ENCODE measurements at regions not wholly inside any gene's neighbourhood (a gene's known extent, or its start where the extent isn't known, plus 50 kb on each side); places are given as distances from the start of the nearest gene placed in this dataset.

DNA sequence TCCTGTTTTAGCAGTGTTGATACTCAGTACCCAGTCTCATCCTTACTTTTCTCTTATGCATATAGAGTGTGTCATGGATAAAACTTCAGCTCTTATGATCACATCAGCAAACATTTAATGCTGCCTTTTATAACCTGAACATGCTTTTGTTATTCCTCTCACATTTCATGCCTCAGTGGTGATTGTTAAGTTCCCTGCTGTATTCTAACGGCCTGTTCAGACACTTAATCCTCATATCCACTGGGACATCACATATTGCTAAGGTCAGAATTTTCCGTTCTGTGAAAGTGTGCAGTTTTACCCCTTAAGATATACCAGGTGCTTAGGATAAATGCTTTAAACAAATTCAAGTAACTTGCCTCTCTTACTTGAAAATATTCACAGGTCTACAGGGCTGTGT, 268.7 kb upstream of the SEL1L start:
- Mint-ChIP-seq H3K4me3 (no peak overlapping the region), H3K27ac (no peak overlapping the region), H3K4me1 (ENCODE audit: low read depth) (no peaks in the 10 kb centered on the region), H3K27me3 (no peaks in the 10 kb centered on the region), H3K36me3 (ENCODE audit: low read depth) (no peaks in the 10 kb centered on the region), H3K9me3 (peaks cover 3% of the 10 kb centered on the region)
- intact Hi-C loops (cut with DNase I, micrococcal nuclease) = no loop called here
- DNase-seq = no peak
- Histone ChIP-seq H3K4me1 (ENCODE audit: insufficient read depth, low read length) (no peaks in the 10 kb centered on the region), H3K4me3 (ENCODE audit: low read length) (no peak overlapping the region), H3K27ac (ENCODE audit: low read depth in 1 of 2, low read length in 2 of 2) (no peak overlapping the region), H3K27me3 (ENCODE audit: control insufficient read depth in 1 of 2, insufficient read depth in 2 of 2, low read length in 2 of 2) (no peaks in the 10 kb centered on the region), H3K36me3 (ENCODE audit: insufficient read depth, low read length) (no peaks in the 10 kb centered on the region), H3K9me3 (ENCODE audit: control insufficient read depth in 1 of 2, insufficient read depth in 1 of 2, low read length in 2 of 2) (no peaks in the 10 kb centered on the region)
- ChIA-PET POLR2A (no interaction called here), CTCF (no interaction called here)
- TF ChIP-seq, protein P1, sequence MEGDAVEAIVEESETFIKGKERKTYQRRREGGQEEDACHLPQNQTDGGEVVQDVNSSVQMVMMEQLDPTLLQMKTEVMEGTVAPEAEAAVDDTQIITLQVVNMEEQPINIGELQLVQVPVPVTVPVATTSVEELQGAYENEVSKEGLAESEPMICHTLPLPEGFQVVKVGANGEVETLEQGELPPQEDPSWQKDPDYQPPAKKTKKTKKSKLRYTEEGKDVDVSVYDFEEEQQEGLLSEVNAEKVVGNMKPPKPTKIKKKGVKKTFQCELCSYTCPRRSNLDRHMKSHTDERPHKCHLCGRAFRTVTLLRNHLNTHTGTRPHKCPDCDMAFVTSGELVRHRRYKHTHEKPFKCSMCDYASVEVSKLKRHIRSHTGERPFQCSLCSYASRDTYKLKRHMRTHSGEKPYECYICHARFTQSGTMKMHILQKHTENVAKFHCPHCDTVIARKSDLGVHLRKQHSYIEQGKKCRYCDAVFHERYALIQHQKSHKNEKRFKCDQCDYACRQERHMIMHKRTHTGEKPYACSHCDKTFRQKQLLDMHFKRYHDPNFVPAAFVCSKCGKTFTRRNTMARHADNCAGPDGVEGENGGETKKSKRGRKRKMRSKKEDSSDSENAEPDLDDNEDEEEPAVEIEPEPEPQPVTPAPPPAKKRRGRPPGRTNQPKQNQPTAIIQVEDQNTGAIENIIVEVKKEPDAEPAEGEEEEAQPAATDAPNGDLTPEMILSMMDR (IDR thresholded peaks at IDR 0.05) = no peak
- ATAC-seq (ENCODE audit: poor library complexity) = no peak

GRCh38 chr14:81805785-81806184, 272.1 kb upstream of the SEL1L start:
- H3K9me3 Mint-ChIP-seq = peaks cover 7% of the 10 kb centered on the region
- Histone ChIP-seq H3K9me3 (ENCODE audit: control insufficient read depth in 1 of 2, insufficient read depth in 1 of 2, low read length in 2 of 2) (peaks cover 0 to 6% of the 10 kb centered on the region in 2 experiments), H3K4me1 (ENCODE audit: insufficient read depth, low read length) (no peaks in the 10 kb centered on the region), H3K27me3 (ENCODE audit: control insufficient read depth in 1 of 2, insufficient read depth in 2 of 2, low read length in 2 of 2) (no peaks in the 10 kb centered on the region), H3K27ac (ENCODE audit: low read depth in 1 of 2, low read length in 2 of 2) (no peak overlapping the region), H3K4me3 (ENCODE audit: low read length) (no peak overlapping the region), H3K36me3 (ENCODE audit: insufficient read depth, low read length) (no peaks in the 10 kb centered on the region)
- TF ChIP-seq, protein P1 (IDR thresholded peaks at IDR 0.05) = no peak
- ATAC-seq (ENCODE audit: poor library complexity) = no peak
- H3K36me3 Mint-ChIP-seq (ENCODE audit: low read depth) = no peaks in the 10 kb centered on the region
- DNase-seq = no peak
- no peaks in the 10 kb centered on the region for H3K27me3 Mint-ChIP-seq
- H3K4me3 Mint-ChIP-seq = no peak overlapping the region
- intact Hi-C loops (cut with DNase I, micrococcal nuclease) = no loop called here
- ChIA-PET POLR2A (no interaction called here), CTCF (no interaction called here)
- no peaks in the 10 kb centered on the region for H3K4me1 Mint-ChIP-seq (ENCODE audit: low read depth)
- H3K27ac Mint-ChIP-seq = no peak overlapping the region

DNA sequence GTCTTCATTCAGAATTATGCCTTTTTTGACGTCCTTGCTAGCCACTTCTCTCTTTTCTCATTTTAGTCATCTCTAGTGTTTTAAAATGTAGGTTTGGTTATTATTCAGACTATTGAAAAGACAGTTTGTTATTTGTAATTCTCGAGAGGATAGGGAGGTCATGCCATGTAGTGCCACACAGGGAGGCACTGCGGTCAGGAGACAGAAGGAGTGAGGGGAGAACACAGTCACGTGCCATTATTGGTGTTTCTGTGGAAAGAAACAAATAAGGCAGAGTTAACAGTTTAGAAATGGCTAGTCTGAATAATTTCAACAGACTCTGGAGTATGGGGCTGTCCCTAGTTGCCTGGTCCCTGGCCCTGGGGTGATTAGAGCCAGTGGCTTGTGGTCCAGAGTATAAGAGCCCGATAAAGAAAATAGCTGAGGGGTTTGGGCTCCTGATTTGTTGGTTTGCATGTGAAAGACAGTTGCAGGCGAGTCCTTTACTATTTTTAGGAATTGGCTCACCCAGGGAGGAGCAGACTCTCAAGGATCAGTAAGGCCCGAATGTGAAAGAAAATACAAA, 278.1 kb upstream of the SEL1L start:
- CTCF ChIA-PET = no interaction called here
- H3K36me3 Mint-ChIP-seq (ENCODE audit: low read depth) = no peaks in the 10 kb centered on the region
- H3K9me3 Mint-ChIP-seq = peaks cover 7% of the 10 kb centered on the region
- H3K27ac Mint-ChIP-seq = no peak overlapping the region
- Histone ChIP-seq H3K36me3 (ENCODE audit: insufficient read depth, low read length) (no peaks in the 10 kb centered on the region), H3K9me3 (ENCODE audit: control insufficient read depth in 1 of 2, insufficient read depth in 1 of 2, low read length in 2 of 2) (peaks cover 0 to 6% of the 10 kb centered on the region in 2 experiments), H3K4me1 (ENCODE audit: insufficient read depth, low read length) (no peaks in the 10 kb centered on the region), H3K4me3 (ENCODE audit: low read length) (no peak overlapping the region), H3K27ac (ENCODE audit: low read depth in 1 of 2, low read length in 2 of 2) (no peak overlapping the region), H3K27me3 (ENCODE audit: control insufficient read depth in 1 of 2, insufficient read depth in 2 of 2, low read length in 2 of 2) (no peaks in the 10 kb centered on the region)
- no peaks in the 10 kb centered on the region for H3K27me3 Mint-ChIP-seq
- TF ChIP-seq, protein P1 (IDR thresholded peaks at IDR 0.05) = no peak
- no peak for DNase-seq
- POLR2A ChIA-PET = no interaction called here
- H3K4me3 Mint-ChIP-seq = no peak overlapping the region
- no peaks in the 10 kb centered on the region for H3K4me1 Mint-ChIP-seq (ENCODE audit: low read depth)
- ATAC-seq (ENCODE audit: poor library complexity) = no peak
- intact Hi-C loops (cut with DNase I, micrococcal nuclease) = no loop called here

Measured in CD4-positive, alpha-beta T cell (primary cell).